ENCODE measurements at regions not wholly inside any gene's neighbourhood (a gene's known extent, or its start where the extent isn't known, plus 50 kb on each side); places are given as distances from the start of the nearest gene placed in this dataset.

GRCh38 chr2:64400105-64400728 is 53.7 kb upstream of the LGALSL start:
- FAIRE-seq, result no peak
- Histone ChIP-seq H3K4me3 (ENCODE audit: low read depth, low read length) (no peak overlapping the region), H3K36me3 (ENCODE audit: control insufficient read depth, insufficient read depth, low read length) (no peaks in the 10 kb centered on the region), H3K27me3 (ENCODE audit: control insufficient read depth, insufficient read depth, low read length) (no peaks in the 10 kb centered on the region)
- DNase-seq (ENCODE audit: low read depth), result peak; percentile 44
- TF ChIP-seq CTCF (IDR thresholded peaks at IDR 0.05; ENCODE audit: insufficient read depth, low read length, severe bottlenecking), result no peak

GRCh38 chr2:64400733-64401528 is 53.0 kb upstream of the LGALSL start:
- DNase-seq (ENCODE audit: low read depth), result peak; percentile 18
- no peak for FAIRE-seq
- H3K36me3 ChIP-seq (ENCODE audit: control insufficient read depth, insufficient read depth, low read length), result no peaks in the 10 kb centered on the region
- H3K4me3 ChIP-seq (ENCODE audit: low read depth, low read length), result no peak overlapping the region
- TF ChIP-seq CTCF (IDR thresholded peaks at IDR 0.05; ENCODE audit: insufficient read depth, low read length, severe bottlenecking), result no peak
- H3K27me3 ChIP-seq (ENCODE audit: control insufficient read depth, insufficient read depth, low read length), result no peaks in the 10 kb centered on the region

- DNase-seq (ENCODE audit: low read depth), result no peak
- no peaks in the 10 kb centered on the region for H3K27me3 ChIP-seq (ENCODE audit: control insufficient read depth, insufficient read depth, low read length)
- H3K4me3 ChIP-seq (ENCODE audit: low read depth, low read length), result no peak overlapping the region
- TF ChIP-seq CTCF (IDR thresholded peaks at IDR 0.05; ENCODE audit: insufficient read depth, low read length, severe bottlenecking), result no peak
- FAIRE-seq, result no peak
- no peaks in the 10 kb centered on the region for H3K36me3 ChIP-seq (ENCODE audit: control insufficient read depth, insufficient read depth, low read length)
Measured at GRCh38 chr2:64401529-64401880, 52.5 kb upstream of the LGALSL start.

GRCh38 chr2:64402876-64403275 is 51.1 kb upstream of the LGALSL start:
- Histone ChIP-seq H3K36me3 (ENCODE audit: control insufficient read depth, insufficient read depth, low read length) (no peaks in the 10 kb centered on the region), H3K27me3 (ENCODE audit: control insufficient read depth, insufficient read depth, low read length) (peaks cover under 1% of the 10 kb centered on the region), H3K4me3 (ENCODE audit: low read depth, low read length) (no peak overlapping the region)
- FAIRE-seq (no peak), DNase-seq (ENCODE audit: low read depth) (peak; percentile 24)
- TF ChIP-seq CTCF (IDR thresholded peaks at IDR 0.05; ENCODE audit: insufficient read depth, low read length, severe bottlenecking), result peak; percentile 22

GRCh38 chr2:64403426-64403825 is 50.5 kb upstream of the LGALSL start:
- DNase-seq (ENCODE audit: low read depth) (no peak), FAIRE-seq (no peak)
- Histone ChIP-seq H3K36me3 (ENCODE audit: control insufficient read depth, insufficient read depth, low read length) (no peaks in the 10 kb centered on the region), H3K27me3 (ENCODE audit: control insufficient read depth, insufficient read depth, low read length) (peaks cover 2% of the 10 kb centered on the region), H3K4me3 (ENCODE audit: low read depth, low read length) (no peak overlapping the region)
- TF ChIP-seq CTCF (IDR thresholded peaks at IDR 0.05; ENCODE audit: insufficient read depth, low read length, severe bottlenecking), result no peak
